HG02970 (cell line): ENCODE measurements at regions not wholly inside any gene's neighbourhood (a gene's known extent, or its start where the extent isn't known, plus 50 kb on each side); places are given as distances from the start of the nearest gene placed in this dataset.
"Not testable (repeated sequence)": the region's sequence is repeated elsewhere in the genome, so short reads cannot be mapped to it uniquely, and the experiment has no call there.

Experiments used
- ATAC-seq: cut with Tn5 transposase; IDR thresholded peaks from one replicate; pipeline ENCODE4 v1.9.1; 2021; ENCODE audit warnings: mild to moderate bottlenecking, moderate library complexity, moderate number of reproducible peaks; ENCODE audit not compliant: unreplicated experiment, low FRiP score

DNA sequence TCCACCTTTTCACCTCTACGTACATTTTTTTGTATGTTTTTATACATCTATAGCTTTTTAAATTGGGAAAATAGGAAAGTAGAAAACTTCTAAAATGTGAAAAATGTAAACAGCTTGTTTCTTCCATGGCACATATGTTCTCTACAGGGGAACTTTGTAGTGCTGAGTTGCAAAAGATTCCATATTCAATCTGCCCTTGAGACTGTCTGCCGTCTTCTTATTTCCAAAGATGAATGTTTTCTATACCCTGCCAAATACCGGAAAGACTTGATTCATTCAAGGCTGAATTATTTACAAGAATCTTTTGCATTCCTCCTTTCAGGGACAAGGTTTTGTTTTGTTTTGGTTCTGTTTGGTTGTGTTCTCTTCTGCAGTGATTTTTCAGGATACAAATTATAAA lies 1334.5 kb upstream of the ADGRL4 start:
- no peak for ATAC-seq

- no peak for ATAC-seq
Measured at GRCh38 chr1:80318108-80318507, 1311.6 kb upstream of the ADGRL4 start.

GRCh38 chr1:80310703-80311245 lies 1304.2 kb upstream of the ADGRL4 start:
- no peak for ATAC-seq

- ATAC-seq = no peak
Measured at GRCh38 chr1:80305466-80305865, 1298.9 kb upstream of the ADGRL4 start.

- ATAC-seq = no peak
Measured at GRCh38 chr1:80293818-80294217, 1287.3 kb upstream of the ADGRL4 start.

DNA sequence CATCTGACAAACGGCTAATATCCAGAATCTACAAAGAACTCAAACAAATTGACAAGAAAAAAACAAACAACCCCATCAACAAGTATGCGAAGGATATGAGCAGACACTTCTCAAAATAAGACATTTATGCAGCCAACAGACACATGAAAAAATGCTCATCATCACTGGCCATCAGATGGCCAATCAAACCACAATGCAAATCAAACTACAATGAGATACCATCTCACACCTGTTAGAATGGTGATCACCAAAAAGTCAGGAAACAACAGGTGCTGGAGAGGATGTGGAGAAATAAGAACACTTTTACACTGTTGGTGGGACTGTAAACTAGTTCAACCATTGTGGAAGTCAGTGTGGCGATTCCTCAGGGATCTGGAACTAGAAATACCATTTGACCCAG lies 1282.2 kb upstream of the ADGRL4 start:
- not testable (repeated sequence) for ATAC-seq

- no peak for ATAC-seq
Measured at GRCh38 chr1:80282536-80282935, 1276.0 kb upstream of the ADGRL4 start.

DNA sequence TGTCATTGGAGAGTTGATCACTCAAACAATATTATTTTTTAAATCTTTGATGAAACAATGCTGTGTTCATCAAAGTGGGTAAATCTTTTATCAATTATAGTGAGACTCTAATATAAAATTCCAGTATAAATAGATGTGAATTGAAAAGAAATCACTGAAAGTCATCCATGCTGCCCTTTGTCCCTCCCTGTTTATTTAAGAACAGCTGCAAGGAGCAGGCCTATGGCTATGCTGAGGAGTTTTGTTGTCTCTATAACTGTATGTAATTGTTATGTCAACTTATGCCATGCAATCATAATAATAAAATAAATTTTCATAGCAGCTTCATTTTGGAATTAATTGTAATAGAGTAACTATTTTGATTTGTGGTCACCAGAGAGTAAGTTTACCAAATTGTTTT lies 1272.4 kb upstream of the ADGRL4 start:
- no peak for ATAC-seq

- no peak for ATAC-seq
Measured at GRCh38 chr1:80274256-80274655, 1267.7 kb upstream of the ADGRL4 start.

DNA sequence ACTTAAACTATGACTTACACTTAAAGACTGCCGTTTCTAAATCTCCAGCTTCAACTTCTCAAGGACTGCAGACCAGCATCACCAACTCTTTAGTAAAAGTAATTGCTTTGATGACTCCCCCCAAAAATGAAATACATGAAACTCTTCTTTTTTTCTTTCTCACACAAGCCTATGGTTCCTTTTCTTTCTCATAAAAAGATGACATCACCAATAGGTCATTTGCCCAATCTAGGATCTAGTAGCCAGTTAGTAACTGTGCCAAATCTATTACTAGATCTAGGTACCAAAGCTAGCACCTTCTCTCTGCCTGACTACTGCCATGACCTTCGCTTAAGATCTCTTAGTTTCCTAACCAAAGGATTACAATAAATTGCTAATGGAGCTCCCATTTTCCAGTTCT lies 1266.0 kb upstream of the ADGRL4 start:
- no peak for ATAC-seq

DNA sequence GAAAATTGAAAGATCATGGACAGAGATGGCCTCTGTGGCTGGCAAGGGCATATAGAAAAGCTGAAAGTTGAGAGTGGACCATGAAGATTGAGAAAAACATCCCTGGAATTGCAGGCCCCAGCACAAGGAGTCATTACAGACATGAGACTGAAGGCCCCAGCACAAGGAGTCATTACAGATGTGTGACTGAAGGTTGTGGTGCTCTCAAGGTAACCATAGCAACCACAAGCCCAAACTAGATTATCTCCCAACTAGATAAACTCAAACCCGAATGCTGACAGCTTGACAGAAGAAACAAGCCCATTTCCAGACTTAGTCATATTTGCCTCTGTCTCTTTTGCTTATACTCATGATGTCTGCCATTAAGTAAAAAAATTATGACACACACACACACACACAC lies 1252.1 kb upstream of the ADGRL4 start:
- no peak for ATAC-seq

DNA sequence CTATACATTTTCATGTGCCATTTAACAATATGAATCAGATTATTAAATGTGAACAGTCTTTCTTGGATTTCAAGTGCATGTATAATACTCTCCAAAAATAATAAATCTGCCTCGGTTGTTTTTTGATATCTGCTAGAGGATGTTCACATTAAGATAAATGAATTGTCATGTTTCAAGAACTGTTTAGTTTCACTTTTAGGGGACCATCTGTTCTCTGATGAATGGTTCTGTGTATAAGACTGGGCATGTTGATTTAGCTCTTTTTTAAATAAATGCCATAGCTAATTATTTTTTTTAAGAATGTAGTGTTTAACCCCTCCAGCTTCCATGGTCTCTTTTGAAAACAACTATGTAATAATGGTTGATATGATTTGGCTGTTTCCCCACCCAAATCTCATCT lies 1245.1 kb upstream of the ADGRL4 start:
- no peak for ATAC-seq

- ATAC-seq = no peak
Measured at GRCh38 chr1:80251171-80251570, 1244.6 kb upstream of the ADGRL4 start.

DNA sequence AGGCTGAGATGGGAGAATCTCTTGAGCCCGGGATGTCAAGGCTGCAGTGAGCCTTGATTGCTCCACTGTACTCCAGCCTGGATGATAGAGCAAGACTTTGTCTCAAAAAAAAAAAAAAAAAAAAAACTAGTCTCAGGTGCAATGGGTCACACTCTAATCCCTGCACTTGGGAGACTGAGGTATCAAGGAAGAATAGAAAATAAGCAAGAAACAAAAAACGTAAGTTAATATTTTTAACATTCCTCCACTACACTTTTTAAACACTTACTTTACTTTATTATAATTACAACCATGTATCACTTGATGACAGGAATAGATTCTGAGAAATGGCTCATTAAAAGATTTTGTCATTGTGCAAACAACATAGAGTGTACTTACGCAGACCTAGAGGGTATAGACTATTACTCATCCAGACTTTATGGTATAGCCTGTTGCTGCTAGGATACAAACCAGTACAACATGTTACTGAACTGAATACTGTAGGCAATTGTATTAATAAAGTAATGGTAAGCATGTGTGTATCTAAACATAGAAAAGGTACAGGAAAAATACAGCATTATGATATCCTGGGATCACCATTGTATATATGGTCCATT lies 1244.1 kb upstream of the ADGRL4 start:
- ATAC-seq = no peak

DNA sequence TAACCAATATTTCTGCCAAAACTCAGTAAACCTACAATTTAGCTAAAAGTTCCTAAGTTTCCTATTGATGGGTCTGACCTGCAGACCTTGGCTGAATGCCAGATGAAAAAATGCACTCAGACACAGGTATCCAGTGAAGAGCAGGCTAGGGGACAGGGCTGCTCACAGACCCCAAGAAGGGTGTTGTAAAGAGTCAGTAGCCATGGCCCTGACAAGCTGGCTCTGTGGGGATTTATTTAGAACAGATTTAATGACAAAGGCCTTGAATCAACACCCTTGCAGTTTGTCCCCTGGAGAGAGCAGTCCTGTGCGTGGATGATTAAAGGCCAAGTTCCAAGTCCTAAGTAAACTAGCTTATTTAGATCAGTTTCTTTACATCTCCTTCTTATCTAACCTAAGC lies 1243.2 kb upstream of the ADGRL4 start:
- no peak for ATAC-seq

GRCh38 chr1:80248886-80249285 lies 1242.4 kb upstream of the ADGRL4 start:
- no peak for ATAC-seq

DNA sequence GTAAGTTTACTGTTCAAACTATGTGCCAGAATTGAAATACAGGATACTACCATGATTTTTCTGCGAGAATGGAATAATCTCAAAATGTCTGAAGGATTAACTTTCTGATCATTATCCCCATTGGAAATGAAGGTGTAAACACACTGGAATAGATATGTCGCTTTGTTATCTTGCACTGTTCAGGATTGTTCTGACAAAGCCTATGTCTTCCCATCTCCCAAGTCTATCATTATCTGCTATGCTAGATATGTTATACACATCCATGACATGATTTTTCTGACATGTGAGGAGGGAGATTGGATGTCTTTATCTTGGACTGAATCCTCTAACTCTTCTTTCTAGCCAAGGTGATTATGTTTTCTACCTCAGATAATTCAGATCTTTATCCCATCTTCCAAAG lies 1239.3 kb upstream of the ADGRL4 start:
- ATAC-seq = no peak

- ATAC-seq = no peak
Measured at GRCh38 chr1:80244372-80244771, 1237.8 kb upstream of the ADGRL4 start.

- ATAC-seq = no peak
Measured at GRCh38 chr1:80241566-80241965, 1235.0 kb upstream of the ADGRL4 start.

GRCh38 chr1:80225510-80225909 lies 1219.0 kb upstream of the ADGRL4 start:
- no peak for ATAC-seq

GRCh38 chr1:80221319-80221718 lies 1214.8 kb upstream of the ADGRL4 start:
- no peak for ATAC-seq

- no peak for ATAC-seq
Measured at GRCh38 chr1:80218112-80218511, 1211.6 kb upstream of the ADGRL4 start.
